ENCODE measurements at regions not wholly inside any gene's neighbourhood (a gene's known extent, or its start where the extent isn't known, plus 50 kb on each side); places are given as distances from the start of the nearest gene placed in this dataset.

GRCh38 chr6:28693033-28693750 lies 167.5 kb downstream of the GPX5 start:
- Histone ChIP-seq H3K9me2 (replicated peaks; ENCODE audit: low read length) (no peaks in the 10 kb centered on the region), H3K36me3 (ENCODE audit: low read depth, low read length) (no peaks in the 10 kb centered on the region), H3K27me3 (ENCODE audit: low read length) (peaks cover 29% of the 10 kb centered on the region), H3K4me1 (ENCODE audit: insufficient read depth, low read length) (no peaks in the 10 kb centered on the region), H4K20me1 (ENCODE audit: low read length) (no peaks in the 10 kb centered on the region), H3F3A (ENCODE audit: low read length, unreplicated experiment) (no peaks in the 10 kb centered on the region), H3K27ac (ENCODE audit: low read length) (no peak overlapping the region), H3K9ac (ENCODE audit: low read length) (no peak overlapping the region), H3K79me2 (ENCODE audit: low read length) (no peaks in the 10 kb centered on the region), H3K4me3 (ENCODE audit: low read length) (no peak overlapping the region), H3K4me2 (ENCODE audit: low read length) (no peak overlapping the region), H3K9me3 (ENCODE audit: low read length) (no peaks in the 10 kb centered on the region), H2AFZ (ENCODE audit: low read length) (no peak overlapping the region)
- CTCF ChIA-PET, result no interaction called here
- BruUV-seq (replicated peaks), result no TSS peak
- DNase-seq (no peak), ATAC-seq (no peak)
- intact Hi-C loops (cut with micrococcal nuclease), result no loop called here
- TF ChIP-seq EZH2phosphoT487 (IDR thresholded peaks at IDR 0.05; ENCODE audit: borderline replicate concordance, low read length) (no peak), EZH2 (IDR thresholded peaks at IDR 0.05; ENCODE audit: low read length, unreplicated experiment) (no peak)
- POLR2A ChIA-PET (ENCODE audit: unreplicated experiment), result no interaction called here

- Histone ChIP-seq H3K27ac (ENCODE audit: low read length) (no peak overlapping the region), H3K4me3 (ENCODE audit: low read length) (no peak overlapping the region), H3K9me2 (replicated peaks; ENCODE audit: low read length) (no peaks in the 10 kb centered on the region), H3K36me3 (ENCODE audit: low read depth, low read length) (no peaks in the 10 kb centered on the region), H4K20me1 (ENCODE audit: low read length) (no peaks in the 10 kb centered on the region), H3K9me3 (ENCODE audit: low read length) (no peaks in the 10 kb centered on the region), H3K4me1 (ENCODE audit: insufficient read depth, low read length) (no peaks in the 10 kb centered on the region), H3K4me2 (ENCODE audit: low read length) (no peak overlapping the region), H3F3A (ENCODE audit: low read length, unreplicated experiment) (no peaks in the 10 kb centered on the region), H3K9ac (ENCODE audit: low read length) (no peak overlapping the region), H3K27me3 (ENCODE audit: low read length) (peaks cover 29% of the 10 kb centered on the region), H3K79me2 (ENCODE audit: low read length) (no peaks in the 10 kb centered on the region), H2AFZ (ENCODE audit: low read length) (no peak overlapping the region)
- intact Hi-C loops (cut with micrococcal nuclease), result no loop called here
- TF ChIP-seq CTCF (conservative IDR thresholded peaks at IDR 0.05; ENCODE audit: low read depth, low read length), result no peak
- TF ChIP-seq EZH2phosphoT487 (IDR thresholded peaks at IDR 0.05; ENCODE audit: borderline replicate concordance, low read length), result no peak
- no peak for TF ChIP-seq EZH2 (IDR thresholded peaks at IDR 0.05; ENCODE audit: low read length, unreplicated experiment)
- BruUV-seq (replicated peaks), result no TSS peak
- POLR2A ChIA-PET (ENCODE audit: unreplicated experiment), result interaction anchor here (0.7 kb wide), 1 partner anchor 145 kb away, joined by 3 read pairs; no protein-coding TSS in a partner anchor
- DNase-seq (no peak), ATAC-seq (no peak)
- CTCF ChIA-PET, result no interaction called here
These were observed 168.2 kb downstream of the GPX5 start for GRCh38 chr6:28693751-28694443.

- ChIA-PET CTCF (no interaction called here), POLR2A (ENCODE audit: unreplicated experiment) (no interaction called here)
- Histone ChIP-seq H3K9ac (ENCODE audit: low read length) (no peak overlapping the region), H3K4me3 (ENCODE audit: low read length) (no peak overlapping the region), H3K36me3 (ENCODE audit: low read depth, low read length) (no peaks in the 10 kb centered on the region), H3K9me3 (ENCODE audit: low read length) (no peaks in the 10 kb centered on the region), H3K9me2 (replicated peaks; ENCODE audit: low read length) (no peaks in the 10 kb centered on the region), H3K79me2 (ENCODE audit: low read length) (no peaks in the 10 kb centered on the region), H2AFZ (ENCODE audit: low read length) (no peak overlapping the region), H3K4me2 (ENCODE audit: low read length) (no peak overlapping the region), H3K27ac (ENCODE audit: low read length) (no peak overlapping the region), H3K27me3 (ENCODE audit: low read length) (peaks cover 34% of the 10 kb centered on the region), H3K4me1 (ENCODE audit: insufficient read depth, low read length) (no peaks in the 10 kb centered on the region), H3F3A (ENCODE audit: low read length, unreplicated experiment) (no peaks in the 10 kb centered on the region), H4K20me1 (ENCODE audit: low read length) (no peaks in the 10 kb centered on the region)
- no peak for DNase-seq
- no peak for ATAC-seq
- TF ChIP-seq EZH2phosphoT487 (IDR thresholded peaks at IDR 0.05; ENCODE audit: borderline replicate concordance, low read length), result no peak
- no peak for TF ChIP-seq CTCF (conservative IDR thresholded peaks at IDR 0.05; ENCODE audit: low read depth, low read length)
- no peak for TF ChIP-seq EZH2 (IDR thresholded peaks at IDR 0.05; ENCODE audit: low read length, unreplicated experiment)
- intact Hi-C loops (cut with micrococcal nuclease), result no loop called here
- no TSS peak for BruUV-seq (replicated peaks)
These were observed 170.0 kb downstream of the GPX5 start for GRCh38 chr6:28695715-28696114.

All from PC-3 (cell line).